ENCODE measurements at regions not wholly inside any gene's neighbourhood (a gene's known extent, or its start where the extent isn't known, plus 50 kb on each side); places are given as distances from the start of the nearest gene placed in this dataset.

- TF ChIP-seq, protein P1, sequence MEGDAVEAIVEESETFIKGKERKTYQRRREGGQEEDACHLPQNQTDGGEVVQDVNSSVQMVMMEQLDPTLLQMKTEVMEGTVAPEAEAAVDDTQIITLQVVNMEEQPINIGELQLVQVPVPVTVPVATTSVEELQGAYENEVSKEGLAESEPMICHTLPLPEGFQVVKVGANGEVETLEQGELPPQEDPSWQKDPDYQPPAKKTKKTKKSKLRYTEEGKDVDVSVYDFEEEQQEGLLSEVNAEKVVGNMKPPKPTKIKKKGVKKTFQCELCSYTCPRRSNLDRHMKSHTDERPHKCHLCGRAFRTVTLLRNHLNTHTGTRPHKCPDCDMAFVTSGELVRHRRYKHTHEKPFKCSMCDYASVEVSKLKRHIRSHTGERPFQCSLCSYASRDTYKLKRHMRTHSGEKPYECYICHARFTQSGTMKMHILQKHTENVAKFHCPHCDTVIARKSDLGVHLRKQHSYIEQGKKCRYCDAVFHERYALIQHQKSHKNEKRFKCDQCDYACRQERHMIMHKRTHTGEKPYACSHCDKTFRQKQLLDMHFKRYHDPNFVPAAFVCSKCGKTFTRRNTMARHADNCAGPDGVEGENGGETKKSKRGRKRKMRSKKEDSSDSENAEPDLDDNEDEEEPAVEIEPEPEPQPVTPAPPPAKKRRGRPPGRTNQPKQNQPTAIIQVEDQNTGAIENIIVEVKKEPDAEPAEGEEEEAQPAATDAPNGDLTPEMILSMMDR (conservative IDR thresholded peaks at IDR 0.05), result no peak
- no peak for TF ChIP-seq ZFX (IDR thresholded peaks at IDR 0.05)
These were observed 126.6 kb downstream of the DISP1 start for GRCh38 chr1:222941425-222941824.
